NCI-H2196 treated with DMSO at 0.1 percent for 48 hours (cell line): ENCODE measurements at regions not wholly inside any gene's neighbourhood (a gene's known extent, or its start where the extent isn't known, plus 50 kb on each side); places are given as distances from the start of the nearest gene placed in this dataset.
"Not testable (repeated sequence)": the region's sequence is repeated elsewhere in the genome, so short reads cannot be mapped to it uniquely, and the experiment has no call there.

Experiments used
- DNase-seq: peaks from one replicate; lab custom pipeline; 2025; ENCODE audit not compliant: unreplicated experiment; lab: John Stamatoyannopoulos, UW

DNA sequence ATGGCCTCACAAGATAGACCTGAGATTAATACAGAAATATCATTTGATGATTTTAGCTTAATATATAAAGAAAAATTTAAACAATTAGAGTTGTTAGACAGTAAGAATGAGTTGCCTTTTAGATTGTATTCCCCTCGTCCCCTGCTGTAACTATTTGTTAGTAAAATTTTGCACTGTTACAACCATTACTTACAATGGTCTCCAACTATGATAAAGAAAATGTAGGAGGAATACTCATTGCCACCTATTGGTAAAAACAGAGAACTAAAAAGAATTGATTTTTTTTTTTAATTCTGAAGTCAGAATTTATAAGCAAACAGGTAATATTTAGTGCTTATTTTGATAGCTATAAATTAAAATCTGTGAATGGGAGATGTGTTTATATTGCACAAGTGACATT lies 937.6 kb downstream of the TLE4 start:
- no peak for DNase-seq

DNA sequence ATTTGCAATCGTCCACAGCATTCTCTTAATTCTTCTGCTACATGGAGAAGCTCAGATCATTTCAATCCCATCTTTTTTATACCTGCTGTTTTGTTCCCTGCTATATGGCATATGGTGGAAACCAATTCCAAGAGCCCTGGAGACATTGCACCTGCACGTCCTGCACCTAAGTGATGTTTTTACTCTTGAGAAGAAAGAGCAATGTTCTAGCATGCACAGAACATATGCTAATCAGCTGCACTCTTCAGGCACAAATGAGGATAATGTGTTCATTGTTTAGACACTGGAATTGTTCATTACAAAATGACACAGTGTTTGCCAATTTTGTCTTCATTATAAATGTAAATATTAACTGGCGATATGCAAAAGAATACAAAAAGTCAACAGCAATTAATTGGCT lies 935.8 kb downstream of the TLE4 start:
- no peak for DNase-seq

DNA sequence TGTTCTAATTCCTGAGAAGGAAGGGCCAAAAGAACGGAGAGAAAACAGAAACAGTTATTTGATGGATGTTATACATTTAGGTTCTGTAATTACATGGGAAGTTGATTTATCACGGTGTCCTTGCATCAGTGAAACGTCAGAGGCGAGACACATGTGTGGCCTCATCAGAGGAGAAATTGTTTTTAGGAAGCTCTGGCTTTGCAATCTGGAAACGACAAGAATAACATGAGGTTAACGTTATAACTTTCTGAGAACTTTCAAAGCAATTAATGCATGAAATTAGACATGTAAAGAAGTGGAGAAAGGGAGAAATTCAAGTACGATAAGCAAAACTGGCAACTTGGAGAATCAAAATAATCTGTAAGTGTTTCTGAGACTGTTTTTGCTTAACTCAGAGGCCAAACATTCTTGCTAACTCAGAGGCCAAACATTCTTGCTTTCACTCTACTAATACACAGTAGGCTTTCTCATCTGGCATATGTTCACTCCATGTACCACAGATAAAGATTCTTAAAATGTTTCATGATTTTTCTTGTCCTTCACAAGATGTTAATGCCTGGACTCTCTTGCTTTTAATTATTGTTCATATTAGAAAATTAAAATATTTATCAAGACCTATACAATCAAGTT lies 933.0 kb downstream of the TLE4 start:
- no peak for DNase-seq

DNA sequence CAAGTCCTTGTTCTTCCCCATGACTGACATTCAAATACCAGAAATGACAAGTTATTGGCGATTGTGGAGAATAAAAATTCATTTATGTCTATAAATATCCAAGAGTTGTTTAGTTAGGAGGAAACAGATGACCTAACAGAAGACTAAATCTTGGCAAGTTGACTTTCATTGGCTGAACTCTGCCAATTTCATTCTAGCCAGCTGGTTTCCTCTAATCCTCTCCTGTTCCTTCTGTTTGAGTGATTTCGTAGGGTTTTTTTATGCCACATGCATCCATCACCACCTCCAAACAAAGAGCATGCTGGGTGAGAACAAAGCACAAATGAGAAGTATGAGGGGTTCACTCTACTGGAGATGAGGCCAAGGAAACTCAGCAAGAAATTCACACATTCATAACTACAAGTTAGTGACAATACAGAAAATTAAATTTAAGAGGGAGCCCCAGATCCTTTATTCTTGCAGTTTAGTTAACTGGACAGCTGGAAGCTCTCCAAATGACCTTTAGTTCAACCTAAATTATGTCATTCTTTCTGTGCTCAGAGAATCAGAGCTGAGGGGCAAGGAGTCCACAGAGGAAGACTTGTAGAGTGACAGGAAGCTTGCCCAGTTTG lies 932.0 kb downstream of the TLE4 start:
- DNase-seq: no peak

DNA sequence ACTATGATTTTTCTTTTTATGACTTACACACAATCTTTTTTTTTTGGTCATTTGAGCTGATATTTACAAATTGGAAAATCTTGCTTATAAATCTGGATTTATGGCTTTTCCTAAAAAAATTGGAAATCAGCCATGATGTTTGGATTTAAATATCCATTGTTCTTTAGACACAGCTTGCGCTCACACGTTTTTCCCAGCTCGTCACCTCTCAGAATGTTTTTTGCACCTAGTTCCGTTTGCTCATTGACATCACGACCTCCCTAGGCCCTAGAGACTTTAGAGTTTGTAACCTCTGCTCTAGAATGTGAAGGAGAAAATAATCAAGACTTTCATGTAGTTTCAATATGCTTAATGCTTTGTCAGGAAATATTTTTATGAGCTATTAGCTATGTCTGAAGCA lies 930.5 kb downstream of the TLE4 start:
- no peak for DNase-seq

DNA sequence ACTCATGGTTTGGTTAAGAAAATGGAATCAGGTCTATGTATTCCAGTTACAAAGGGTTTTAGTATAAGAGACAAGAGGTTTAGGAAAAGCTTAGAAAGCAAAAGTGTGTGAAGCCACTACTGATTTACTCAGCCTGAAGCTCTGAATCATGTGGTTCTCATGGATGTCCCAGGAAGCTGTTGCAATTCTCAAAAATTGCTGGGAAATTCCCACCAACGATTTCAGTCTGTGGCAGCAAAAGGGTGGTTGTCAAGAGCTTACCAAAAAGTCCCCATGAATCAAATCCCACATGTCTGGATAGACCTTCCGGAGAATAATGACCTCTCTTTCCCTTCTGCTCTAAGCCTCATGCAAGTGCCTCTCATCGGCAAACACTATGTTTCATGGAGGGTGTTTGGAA lies 929.9 kb downstream of the TLE4 start:
- no peak for DNase-seq

DNA sequence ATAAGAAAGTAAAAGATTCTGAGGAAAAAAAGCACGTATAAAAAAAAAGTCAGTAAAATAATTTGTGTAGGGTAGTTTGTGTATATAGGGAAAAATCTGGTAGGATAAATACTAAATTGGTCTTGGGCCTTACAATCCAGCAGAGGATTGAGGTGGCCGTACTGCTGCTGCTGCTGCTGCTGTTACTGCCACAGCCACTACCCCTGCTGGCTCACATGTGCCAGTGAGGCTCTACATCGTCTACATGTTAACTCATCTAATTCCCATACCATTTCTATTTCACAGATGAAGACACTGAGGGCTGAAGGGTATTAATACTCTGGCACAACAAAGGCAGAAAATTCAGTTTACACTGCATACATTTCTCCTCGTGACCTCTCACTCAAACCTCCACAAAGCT lies 928.5 kb downstream of the TLE4 start:
- no peak for DNase-seq

DNA sequence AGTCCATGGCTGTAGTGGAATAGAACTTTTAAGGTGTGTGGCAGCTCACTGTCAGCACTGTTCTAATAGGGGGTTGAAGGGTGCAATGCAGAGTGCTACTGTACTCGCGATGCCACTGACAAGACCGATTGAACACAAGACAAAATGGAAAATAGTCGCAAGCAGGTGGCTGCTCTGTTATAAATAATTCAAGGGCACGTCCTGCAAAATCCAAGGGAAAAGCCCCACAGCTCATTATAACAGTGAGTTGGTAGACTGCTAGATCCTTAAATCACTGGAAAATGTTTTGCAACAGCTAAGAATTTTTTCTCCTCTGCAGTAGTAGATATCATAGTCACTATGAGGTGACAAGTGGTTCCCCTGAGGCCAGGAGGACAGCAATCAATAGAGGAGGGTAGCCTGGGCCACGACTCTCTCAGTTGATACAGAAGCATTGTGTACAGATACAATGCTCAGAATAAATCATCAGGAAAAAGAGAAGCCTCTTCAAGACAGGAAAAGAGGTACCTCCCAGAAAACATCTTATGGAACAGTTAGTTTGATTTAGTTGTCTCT lies 926.3 kb downstream of the TLE4 start:
- no peak for DNase-seq

DNA sequence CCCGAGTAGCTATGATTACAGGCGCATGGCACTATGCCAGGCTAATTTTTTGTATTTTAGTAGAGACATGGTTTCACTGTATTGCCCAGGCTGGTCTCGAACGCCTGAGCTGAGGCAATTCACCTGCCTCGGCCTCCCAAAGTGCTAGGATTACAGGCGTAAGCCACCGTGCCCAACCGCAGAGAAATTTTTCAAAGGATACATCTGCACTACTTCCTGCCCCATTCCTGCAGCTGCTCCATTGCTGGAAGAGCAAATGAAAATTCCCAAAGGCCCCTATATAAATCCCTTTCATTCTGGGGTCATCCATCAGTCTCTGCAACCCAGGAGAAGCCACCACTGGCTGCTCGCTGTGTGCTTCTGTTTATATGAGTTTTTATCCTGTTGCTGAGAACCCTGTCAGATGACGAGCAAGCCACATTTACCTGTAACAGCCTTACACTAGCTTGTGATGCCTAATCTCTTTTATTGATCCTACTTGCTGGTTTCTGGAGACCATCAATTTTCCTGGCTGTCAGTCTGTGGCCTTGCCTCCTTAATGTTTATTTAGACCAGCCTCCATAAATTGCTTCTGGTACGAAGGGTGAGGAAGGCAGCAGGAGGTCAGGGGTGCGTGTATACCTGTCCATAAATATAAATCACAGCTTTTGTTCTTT lies 925.3 kb downstream of the TLE4 start:
- DNase-seq: no peak

DNA sequence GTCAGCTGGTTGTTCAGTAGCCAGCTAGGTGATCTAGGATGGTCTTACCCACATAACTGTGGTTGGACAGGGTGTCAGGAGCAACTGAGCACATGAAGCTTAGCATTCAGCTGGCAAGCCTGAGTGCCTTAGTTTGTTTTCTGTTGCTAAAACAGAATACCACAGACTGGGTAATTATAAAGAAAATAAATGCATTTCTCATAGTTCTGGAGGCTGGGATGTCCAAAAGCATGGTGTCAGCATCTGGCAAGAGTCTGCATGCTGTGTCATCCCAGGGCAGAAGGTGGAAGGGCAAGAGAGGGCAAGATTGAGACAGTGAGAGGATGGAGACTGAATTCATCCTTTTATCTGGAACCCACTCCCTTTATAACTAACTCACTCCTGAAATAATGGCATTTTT lies 921.5 kb downstream of the TLE4 start:
- no peak for DNase-seq

DNA sequence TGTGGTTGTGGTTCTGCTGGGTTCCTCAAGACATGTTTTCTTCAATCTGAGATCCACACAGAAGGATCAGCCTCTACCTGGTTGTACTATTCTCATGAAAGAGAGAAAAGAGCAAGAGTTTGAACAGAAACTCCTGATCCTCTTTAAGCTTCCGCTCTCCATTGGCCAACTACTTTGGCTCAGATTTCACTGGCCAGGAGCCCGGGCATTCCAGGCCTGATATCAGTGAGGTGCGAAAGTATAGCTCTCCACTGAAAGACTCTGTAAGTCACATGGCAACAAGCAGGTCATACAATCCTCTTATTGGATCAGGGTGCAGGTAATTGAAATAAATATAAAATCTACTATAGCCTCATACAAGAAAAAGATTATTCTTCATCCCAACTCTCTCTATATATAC lies 920.5 kb downstream of the TLE4 start:
- peak; percentile 58 for DNase-seq

DNA sequence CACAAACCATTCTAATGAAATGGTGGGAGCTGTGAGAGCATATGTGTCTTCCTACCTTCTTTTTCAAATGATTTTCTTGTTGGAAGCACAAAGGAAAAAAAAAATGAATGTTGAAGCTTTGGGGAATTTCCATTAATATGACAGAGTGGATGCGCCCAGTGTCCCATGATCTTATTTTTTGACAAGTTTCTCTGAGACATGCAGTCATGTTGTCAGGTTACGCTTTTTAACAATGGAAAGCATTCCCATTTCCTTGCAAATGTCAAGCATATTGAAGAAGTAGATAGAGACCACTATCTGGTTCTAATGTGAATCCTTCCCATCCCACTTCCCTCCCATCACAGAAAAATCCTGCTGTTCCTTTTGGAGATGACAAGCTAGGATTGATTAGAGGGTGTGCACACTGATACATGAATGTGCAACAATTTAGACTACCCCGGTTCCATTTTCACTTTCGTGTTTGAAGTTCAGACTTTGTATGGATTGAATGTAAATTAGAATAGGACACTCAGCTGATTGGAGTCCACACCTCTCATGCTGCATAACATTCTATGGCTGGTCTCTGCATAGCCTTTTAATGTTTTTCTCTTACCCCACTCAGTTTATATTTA lies 919.4 kb downstream of the TLE4 start:
- no peak for DNase-seq

DNA sequence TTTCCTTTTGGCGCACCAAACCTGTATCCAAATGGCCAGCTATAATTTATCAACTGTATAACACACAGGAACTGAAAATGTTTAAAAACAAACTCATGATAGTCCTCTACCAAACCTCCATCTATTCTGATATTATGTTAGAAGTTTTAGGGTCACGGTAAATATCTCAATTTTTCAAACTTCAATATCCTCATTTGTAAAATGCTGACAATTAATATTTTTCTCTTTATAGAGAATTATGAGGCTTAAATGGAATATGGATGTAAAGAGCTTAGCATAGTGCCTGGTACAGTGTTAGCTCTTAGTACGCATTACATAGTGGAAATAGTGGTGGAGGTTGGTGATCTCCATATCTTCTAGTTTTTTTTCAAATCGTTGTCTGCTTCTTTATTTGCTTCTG lies 917.6 kb downstream of the TLE4 start:
- DNase-seq: no peak

DNA sequence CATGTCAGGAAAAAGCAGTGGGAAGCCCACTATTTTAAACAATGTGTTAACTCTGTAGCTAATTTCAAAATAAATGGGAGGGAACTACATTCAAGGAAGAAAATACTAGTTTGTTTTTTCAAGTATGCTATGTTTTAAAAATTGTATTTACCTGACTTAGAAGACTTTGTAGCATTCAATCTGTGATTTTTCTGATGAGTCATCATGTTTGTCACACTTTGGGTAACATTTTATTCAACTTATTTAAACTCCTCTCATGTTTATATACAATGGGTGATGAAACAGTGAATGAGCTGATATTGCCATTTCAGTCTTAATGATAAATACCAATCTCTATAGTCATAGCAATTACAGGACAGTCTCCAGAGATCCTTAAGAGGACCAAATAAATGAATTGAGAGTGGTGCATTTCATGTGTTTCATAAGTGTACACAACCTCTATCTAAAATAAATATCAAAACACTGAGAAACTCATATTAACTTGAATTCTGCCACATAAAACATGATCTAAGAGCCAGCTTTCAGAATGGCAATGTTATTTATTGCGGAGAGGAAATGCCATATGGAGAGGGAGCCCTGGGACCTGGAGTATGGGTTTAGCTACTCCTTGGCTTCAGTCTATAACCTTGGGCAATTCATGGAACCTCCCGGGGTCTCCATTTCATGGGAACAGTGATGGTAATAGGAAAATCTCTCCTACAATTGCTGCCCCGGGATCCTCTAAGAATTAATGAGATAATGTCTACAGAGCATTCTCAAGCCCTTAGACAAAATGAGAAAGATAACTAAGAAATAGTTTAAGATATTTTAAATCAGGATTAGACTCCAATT lies 913.9 kb downstream of the TLE4 start:
- DNase-seq: no peak

DNA sequence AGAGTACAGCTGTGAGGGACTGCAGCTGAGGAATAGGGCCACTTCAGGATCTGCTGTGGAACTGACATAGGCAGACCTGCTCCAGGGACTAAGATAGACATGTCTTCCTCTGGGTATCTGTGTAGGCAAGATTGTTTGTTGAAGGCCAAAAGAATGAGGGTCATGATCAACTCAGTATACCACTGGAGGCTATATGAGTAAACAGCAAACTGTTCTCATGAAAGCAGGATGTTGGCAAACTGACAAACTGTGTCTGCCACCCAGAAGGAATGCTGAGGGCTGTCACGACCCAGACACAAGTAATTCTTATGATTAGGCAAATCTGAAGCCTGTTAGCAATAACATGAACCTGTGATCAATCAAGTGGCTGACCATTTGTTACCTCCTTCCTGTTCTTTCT lies 910.5 kb downstream of the TLE4 start:
- DNase-seq: not testable (repeated sequence)

DNA sequence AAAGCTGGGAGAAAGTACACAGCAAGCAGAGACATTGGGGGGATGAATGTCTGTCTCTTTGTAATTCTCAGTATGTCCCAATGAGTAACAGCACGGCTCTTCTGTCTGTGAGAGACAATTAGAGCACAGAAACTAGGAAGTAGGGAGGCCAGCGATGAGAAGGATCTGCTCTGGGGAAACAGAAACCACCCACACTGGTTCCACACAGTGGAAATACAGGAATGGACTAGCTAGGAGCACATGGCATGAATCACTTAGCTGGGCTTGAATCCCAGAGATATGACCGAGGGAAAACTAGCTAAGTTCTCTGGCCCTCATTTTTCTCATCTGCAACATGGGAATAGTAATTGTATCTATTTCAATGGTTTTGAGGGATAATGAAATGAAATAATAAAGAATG lies 895.9 kb downstream of the TLE4 start:
- DNase-seq: no peak

DNA sequence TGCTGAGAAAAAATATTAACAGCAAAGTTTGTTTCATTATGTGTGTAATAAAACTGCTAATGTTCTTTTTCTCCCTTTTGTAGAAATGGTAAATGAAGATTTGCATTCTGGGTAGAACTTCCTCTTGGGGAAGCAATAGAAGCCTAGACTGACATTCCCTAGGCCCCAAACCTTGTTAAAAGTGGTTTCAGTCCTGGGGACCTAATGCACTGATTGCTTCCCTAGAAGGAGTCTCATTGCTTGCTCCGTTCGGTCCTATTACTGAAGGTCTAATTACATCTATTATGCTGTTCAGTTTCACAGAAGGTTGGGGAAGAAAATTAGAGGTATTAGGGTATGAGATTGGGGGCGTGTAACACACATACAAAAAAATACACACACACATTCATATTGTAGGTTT lies 893.8 kb downstream of the TLE4 start:
- DNase-seq: no peak

DNA sequence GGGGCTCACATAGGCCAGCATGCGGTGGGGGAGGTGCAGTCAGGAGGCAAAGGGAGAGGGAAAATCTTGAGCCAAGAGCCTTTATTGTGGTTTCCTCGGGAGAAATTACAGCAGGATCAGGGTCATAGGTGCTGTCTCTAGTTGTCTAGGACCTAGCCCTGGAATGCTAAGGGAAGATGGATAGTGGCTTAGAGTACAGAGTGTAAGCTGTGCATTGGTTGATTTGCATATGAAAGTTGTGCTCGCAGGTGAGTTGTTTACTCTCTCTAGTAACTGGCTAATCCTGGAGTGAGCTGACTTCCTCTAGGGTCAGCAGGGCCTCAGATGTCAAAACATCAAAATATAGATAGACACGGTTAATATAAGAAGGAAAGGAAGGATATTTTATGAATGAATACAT lies 877.7 kb downstream of the TLE4 start:
- no peak for DNase-seq

DNA sequence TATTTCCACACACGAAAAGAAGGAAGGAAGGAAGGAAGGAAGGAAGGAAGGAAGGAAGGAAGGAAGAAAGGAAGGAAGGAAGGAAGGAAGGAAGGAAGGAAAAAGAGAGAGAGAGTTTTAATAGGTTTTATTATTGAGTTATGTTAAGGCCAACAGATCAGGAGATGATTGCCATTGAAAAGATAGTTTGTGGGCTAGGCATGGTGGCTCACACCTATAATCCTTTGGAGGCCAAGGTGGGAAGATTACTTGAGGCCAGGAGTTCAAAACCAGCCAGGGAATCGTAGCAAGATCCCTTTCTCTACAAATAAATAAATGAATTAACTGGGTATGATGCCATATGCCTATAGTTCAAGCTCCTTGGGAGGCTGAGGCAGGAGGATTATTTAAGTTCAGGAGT lies 877.2 kb downstream of the TLE4 start:
- DNase-seq: no peak

DNA sequence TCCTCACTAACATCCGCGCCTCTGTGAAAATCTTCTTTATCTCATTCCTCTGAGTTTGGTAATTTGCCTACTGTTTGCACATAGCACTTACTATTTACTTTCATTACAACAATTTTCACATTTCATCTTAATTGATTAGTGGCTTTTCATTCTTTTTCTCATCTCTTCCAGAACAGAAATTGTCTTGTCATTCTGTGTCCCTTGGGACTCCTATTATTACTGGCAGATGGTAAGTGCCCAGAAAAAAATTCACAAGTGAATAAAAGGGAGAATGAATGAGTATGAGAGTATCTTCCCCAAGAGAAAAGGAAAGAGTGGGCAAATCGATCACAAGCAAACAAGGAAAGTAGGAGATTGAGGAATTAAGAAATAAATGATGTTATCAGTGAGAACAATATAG lies 876.1 kb downstream of the TLE4 start:
- DNase-seq: no peak

DNA sequence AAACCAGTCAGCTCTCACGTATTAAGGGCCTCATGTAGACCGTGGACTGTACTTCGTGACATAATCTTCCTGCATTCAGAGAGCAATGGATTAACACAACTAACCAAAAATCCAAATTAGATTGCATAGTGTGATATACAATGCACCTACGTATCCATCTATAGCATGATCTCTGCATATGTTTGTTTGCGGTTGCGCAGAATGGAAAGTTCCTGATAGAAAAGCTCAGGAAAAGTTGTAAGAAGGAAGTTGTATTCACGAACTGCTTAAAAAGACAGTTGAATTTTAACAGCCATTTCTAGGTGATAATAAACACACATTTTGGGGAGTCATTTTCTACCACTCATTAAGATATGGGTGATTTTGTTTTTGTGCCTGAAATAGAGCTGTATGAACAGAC lies 869.0 kb downstream of the TLE4 start:
- no peak for DNase-seq
